ENCODE measurements at regions not wholly inside any gene's neighbourhood (a gene's known extent, or its start where the extent isn't known, plus 50 kb on each side); places are given as distances from the start of the nearest gene placed in this dataset.
A peak's percentile ranks its signal among the peaks of the same experiment; 100 is the strongest.
"Not testable (repeated sequence)": the region's sequence is repeated elsewhere in the genome, so short reads cannot be mapped to it uniquely, and the experiment has no call there.

GRCh38 chr10:28367929-28368484, 65.1 kb upstream of the MPP7 start:
- dilution Hi-C loops (cut with MboI; ENCODE audit: extremely low pct_ligation_motif_present, low sequenced_read_pairs) = no loop called here
- no peak for DNase-seq (ENCODE audit: low read depth, low spot score)
- no peaks in the 10 kb centered on the region for H3K9me3 ChIP-seq (ENCODE audit: control insufficient read depth, low read depth, low read length)
- H3K4me2 ChIP-seq (ENCODE audit: control insufficient read depth, extremely low read depth, insufficient read depth, low read depth, low read length) = no peak overlapping the region
- H3K4me3 ChIP-seq (ENCODE audit: control insufficient read depth in 2 of 3, extremely low read depth in 1 of 3, insufficient read depth in 2 of 3, low read depth in 1 of 3, low read length in 3 of 3) = no peak overlapping the region
- TF ChIP-seq EZH2 (IDR thresholded peaks at IDR 0.05; ENCODE audit: low read length) = no peak
- TF ChIP-seq CTCF (optimal IDR thresholded peaks at IDR 0.05 in 1 of 3, IDR thresholded peaks at IDR 0.05 in 1 of 3, conservative IDR thresholded peaks at IDR 0.05 in 1 of 3; ENCODE audit: extremely low read depth in 1 of 3, insufficient read depth in 2 of 3, low read length in 3 of 3) = no peak
- no peak overlapping the region for H3K27ac ChIP-seq (ENCODE audit: control insufficient read depth, insufficient read depth, low read length)
- H3K36me3 ChIP-seq (ENCODE audit: control insufficient read depth in 2 of 2, extremely low read depth in 1 of 2, insufficient read depth in 2 of 2, low read length in 2 of 2) = no peaks in the 10 kb centered on the region
- no peak overlapping the region for H3K9ac ChIP-seq (ENCODE audit: control insufficient read depth, extremely low read depth, insufficient read depth, low read length)
- FAIRE-seq = no peak
- H3K27me3 ChIP-seq (ENCODE audit: control insufficient read depth, extremely low read depth, insufficient read depth, low read length) = no peaks in the 10 kb centered on the region
- H4K20me1 ChIP-seq (ENCODE audit: control insufficient read depth, extremely low read depth, insufficient read depth, low read length) = no peaks in the 10 kb centered on the region
- H3K9me1 ChIP-seq (ENCODE audit: control insufficient read depth, extremely low read depth, insufficient read depth, low read length) = no peaks in the 10 kb centered on the region
- no peaks in the 10 kb centered on the region for H3K4me1 ChIP-seq (ENCODE audit: control insufficient read depth, extremely low read depth, insufficient read depth, low read length)
- peak overlapping the region; percentile 12 for H2AFZ ChIP-seq (ENCODE audit: control insufficient read depth, low read length)
- H3K79me2 ChIP-seq (ENCODE audit: control insufficient read depth, insufficient read depth, low read length) = no peaks in the 10 kb centered on the region

- H3K27me3 ChIP-seq (ENCODE audit: control insufficient read depth, extremely low read depth, insufficient read depth, low read length) = no peaks in the 10 kb centered on the region
- H3K4me2 ChIP-seq (ENCODE audit: control insufficient read depth, extremely low read depth, insufficient read depth, low read depth, low read length) = no peak overlapping the region
- no peaks in the 10 kb centered on the region for H3K9me3 ChIP-seq (ENCODE audit: control insufficient read depth, low read depth, low read length)
- H3K79me2 ChIP-seq (ENCODE audit: control insufficient read depth, insufficient read depth, low read length) = no peaks in the 10 kb centered on the region
- H2AFZ ChIP-seq (ENCODE audit: control insufficient read depth, low read length) = no peak overlapping the region
- TF ChIP-seq EZH2 (IDR thresholded peaks at IDR 0.05; ENCODE audit: low read length) (no peak), CTCF (optimal IDR thresholded peaks at IDR 0.05 in 1 of 3, IDR thresholded peaks at IDR 0.05 in 1 of 3, conservative IDR thresholded peaks at IDR 0.05 in 1 of 3; ENCODE audit: extremely low read depth in 1 of 3, insufficient read depth in 2 of 3, low read length in 3 of 3) (no peak)
- H3K4me3 ChIP-seq (ENCODE audit: control insufficient read depth in 2 of 3, extremely low read depth in 1 of 3, insufficient read depth in 2 of 3, low read depth in 1 of 3, low read length in 3 of 3) = no peak overlapping the region
- no peaks in the 10 kb centered on the region for H4K20me1 ChIP-seq (ENCODE audit: control insufficient read depth, extremely low read depth, insufficient read depth, low read length)
- no peaks in the 10 kb centered on the region for H3K9me1 ChIP-seq (ENCODE audit: control insufficient read depth, extremely low read depth, insufficient read depth, low read length)
- H3K9ac ChIP-seq (ENCODE audit: control insufficient read depth, extremely low read depth, insufficient read depth, low read length) = no peak overlapping the region
- peaks cover 1% of the 10 kb centered on the region for H3K4me1 ChIP-seq (ENCODE audit: control insufficient read depth, extremely low read depth, insufficient read depth, low read length)
- H3K36me3 ChIP-seq (ENCODE audit: control insufficient read depth in 2 of 2, extremely low read depth in 1 of 2, insufficient read depth in 2 of 2, low read length in 2 of 2) = no peaks in the 10 kb centered on the region
- FAIRE-seq (no peak), DNase-seq (ENCODE audit: low read depth, low spot score) (no peak)
- no peak overlapping the region for H3K27ac ChIP-seq (ENCODE audit: control insufficient read depth, insufficient read depth, low read length)
- dilution Hi-C loops (cut with MboI; ENCODE audit: extremely low pct_ligation_motif_present, low sequenced_read_pairs) = no loop called here
Observed at GRCh38 chr10:28370107-28370835, 67.4 kb upstream of the MPP7 start.

GRCh38 chr10:28371638-28372037, 68.8 kb upstream of the MPP7 start:
- H3K4me2 ChIP-seq (ENCODE audit: control insufficient read depth, extremely low read depth, insufficient read depth, low read depth, low read length); H2AFZ ChIP-seq (ENCODE audit: control insufficient read depth, low read length); H3K9me1 ChIP-seq (ENCODE audit: control insufficient read depth, extremely low read depth, insufficient read depth, low read length); DNase-seq (ENCODE audit: low read depth, low spot score); H3K9me3 ChIP-seq (ENCODE audit: control insufficient read depth, low read depth, low read length); H3K27me3 ChIP-seq (ENCODE audit: control insufficient read depth, extremely low read depth, insufficient read depth, low read length); H3K27ac ChIP-seq (ENCODE audit: control insufficient read depth, insufficient read depth, low read length); dilution Hi-C loops (cut with MboI; ENCODE audit: extremely low pct_ligation_motif_present, low sequenced_read_pairs); H3K79me2 ChIP-seq (ENCODE audit: control insufficient read depth, insufficient read depth, low read length); H4K20me1 ChIP-seq (ENCODE audit: control insufficient read depth, extremely low read depth, insufficient read depth, low read length); FAIRE-seq; H3K4me3 ChIP-seq (ENCODE audit: control insufficient read depth in 2 of 3, extremely low read depth in 1 of 3, insufficient read depth in 2 of 3, low read depth in 1 of 3, low read length in 3 of 3); H3K9ac ChIP-seq (ENCODE audit: control insufficient read depth, extremely low read depth, insufficient read depth, low read length); H3K36me3 ChIP-seq (ENCODE audit: control insufficient read depth in 2 of 2, extremely low read depth in 1 of 2, insufficient read depth in 2 of 2, low read length in 2 of 2): not testable (repeated sequence)
- H3K4me1 ChIP-seq (ENCODE audit: control insufficient read depth, extremely low read depth, insufficient read depth, low read length) = peaks cover 11% of the 10 kb centered on the region

Data from keratinocyte (primary cell).